ENCODE measurements at regions not wholly inside any gene's neighbourhood (a gene's known extent, or its start where the extent isn't known, plus 50 kb on each side); places are given as distances from the start of the nearest gene placed in this dataset.

DNA sequence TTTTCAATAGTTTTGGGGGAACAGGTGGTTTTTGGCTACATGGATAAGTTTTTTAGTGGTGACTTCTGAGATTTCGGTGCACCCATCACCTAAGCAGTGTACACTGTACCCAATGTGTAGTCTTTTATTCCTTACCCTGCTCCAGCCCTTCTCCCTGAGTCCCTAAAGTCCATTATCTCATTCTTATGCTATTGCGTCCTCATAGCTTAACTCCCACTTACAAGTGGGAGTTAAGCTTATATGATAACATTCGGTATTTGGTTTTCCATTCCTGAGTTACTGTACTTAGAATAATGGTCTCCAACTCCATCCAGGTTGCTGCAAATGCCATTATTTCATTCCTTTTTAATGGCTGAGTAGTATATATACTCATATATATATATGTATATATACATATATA, 90.9 kb upstream of the ACSL3 start:
- Histone ChIP-seq H3K4me1 (no peaks in the 10 kb centered on the region), H3K4me3 (no peak overlapping the region), H3K27me3 (no peaks in the 10 kb centered on the region), H3K27ac (no peak overlapping the region), H3K36me3 (no peaks in the 10 kb centered on the region), H3K9me3 (no peaks in the 10 kb centered on the region)
- DNase-seq (ENCODE audit: low spot score in 2 of 2): no peak
- 68 to 83% methylated on average over 3 of the region's 3 CpGs for WGBS, 2 donors
- TF ChIP-seq POLR2A (IDR thresholded peaks at IDR 0.05) (no peak), EP300 (IDR thresholded peaks at IDR 0.05) (no peak)
- TF ChIP-seq, protein P1, sequence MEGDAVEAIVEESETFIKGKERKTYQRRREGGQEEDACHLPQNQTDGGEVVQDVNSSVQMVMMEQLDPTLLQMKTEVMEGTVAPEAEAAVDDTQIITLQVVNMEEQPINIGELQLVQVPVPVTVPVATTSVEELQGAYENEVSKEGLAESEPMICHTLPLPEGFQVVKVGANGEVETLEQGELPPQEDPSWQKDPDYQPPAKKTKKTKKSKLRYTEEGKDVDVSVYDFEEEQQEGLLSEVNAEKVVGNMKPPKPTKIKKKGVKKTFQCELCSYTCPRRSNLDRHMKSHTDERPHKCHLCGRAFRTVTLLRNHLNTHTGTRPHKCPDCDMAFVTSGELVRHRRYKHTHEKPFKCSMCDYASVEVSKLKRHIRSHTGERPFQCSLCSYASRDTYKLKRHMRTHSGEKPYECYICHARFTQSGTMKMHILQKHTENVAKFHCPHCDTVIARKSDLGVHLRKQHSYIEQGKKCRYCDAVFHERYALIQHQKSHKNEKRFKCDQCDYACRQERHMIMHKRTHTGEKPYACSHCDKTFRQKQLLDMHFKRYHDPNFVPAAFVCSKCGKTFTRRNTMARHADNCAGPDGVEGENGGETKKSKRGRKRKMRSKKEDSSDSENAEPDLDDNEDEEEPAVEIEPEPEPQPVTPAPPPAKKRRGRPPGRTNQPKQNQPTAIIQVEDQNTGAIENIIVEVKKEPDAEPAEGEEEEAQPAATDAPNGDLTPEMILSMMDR (IDR thresholded peaks at IDR 0.05): no peak

DNA sequence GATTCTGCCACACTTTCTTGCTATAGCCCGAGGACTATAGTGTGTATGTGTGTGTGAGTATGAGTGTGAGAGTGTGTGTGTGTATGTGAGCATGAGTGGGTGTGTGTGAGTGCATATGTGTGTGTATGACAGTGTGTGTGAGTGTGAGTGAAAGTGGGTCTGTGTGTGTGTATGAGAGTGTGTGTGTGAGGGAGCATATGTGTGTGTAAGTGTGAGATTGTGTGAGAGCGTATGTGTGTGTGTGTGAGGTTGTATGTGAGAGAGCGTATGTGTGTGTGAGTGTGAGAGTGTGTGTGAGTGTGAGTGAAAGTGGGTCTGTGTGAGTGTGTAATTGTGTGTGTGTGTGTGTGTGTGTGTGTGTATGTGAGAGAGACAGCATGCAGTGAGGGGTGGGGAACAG, 89.0 kb upstream of the ACSL3 start:
- H3K27ac ChIP-seq: no peak overlapping the region
- no peak for TF ChIP-seq EP300 (IDR thresholded peaks at IDR 0.05)
- TF ChIP-seq POLR2A (IDR thresholded peaks at IDR 0.05): no peak
- TF ChIP-seq, protein P1 (IDR thresholded peaks at IDR 0.05): no peak
- no peaks in the 10 kb centered on the region for H3K9me3 ChIP-seq
- no peaks in the 10 kb centered on the region for H3K27me3 ChIP-seq
- no peak for DNase-seq (ENCODE audit: low spot score in 2 of 2)
- no peaks in the 10 kb centered on the region for H3K4me1 ChIP-seq
- H3K36me3 ChIP-seq: no peaks in the 10 kb centered on the region
- 74 to 95% methylated on average over 3 of the region's 3 CpGs for WGBS, 2 donors
- no peak overlapping the region for H3K4me3 ChIP-seq

DNA sequence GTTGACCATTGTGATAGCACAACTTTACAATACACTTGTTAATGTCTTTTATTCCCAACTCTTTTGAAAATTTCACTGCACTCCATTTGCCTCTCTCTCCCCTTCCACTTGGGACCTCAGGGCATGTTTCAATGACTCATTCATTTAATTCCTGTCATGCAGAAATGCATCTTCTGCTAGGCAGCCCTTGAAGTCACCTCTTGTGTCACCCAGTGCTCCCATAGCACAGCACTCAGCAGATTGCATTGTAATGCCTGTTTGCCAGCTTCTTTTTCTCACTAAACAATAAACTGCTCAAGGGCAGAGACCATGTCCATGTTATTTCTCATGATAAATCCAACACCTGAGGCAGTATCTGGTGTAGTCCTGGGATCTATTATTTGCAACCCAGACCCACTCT, 85.9 kb upstream of the ACSL3 start:
- Histone ChIP-seq H3K4me3 (no peak overlapping the region), H3K9me3 (no peaks in the 10 kb centered on the region), H3K4me1 (no peaks in the 10 kb centered on the region), H3K36me3 (no peaks in the 10 kb centered on the region), H3K27me3 (no peaks in the 10 kb centered on the region), H3K27ac (no peak overlapping the region)
- no peak for DNase-seq (ENCODE audit: low spot score in 2 of 2)
- TF ChIP-seq EP300 (IDR thresholded peaks at IDR 0.05) (no peak), POLR2A (IDR thresholded peaks at IDR 0.05) (no peak)
- TF ChIP-seq, protein P1 (IDR thresholded peaks at IDR 0.05): no peak

DNA sequence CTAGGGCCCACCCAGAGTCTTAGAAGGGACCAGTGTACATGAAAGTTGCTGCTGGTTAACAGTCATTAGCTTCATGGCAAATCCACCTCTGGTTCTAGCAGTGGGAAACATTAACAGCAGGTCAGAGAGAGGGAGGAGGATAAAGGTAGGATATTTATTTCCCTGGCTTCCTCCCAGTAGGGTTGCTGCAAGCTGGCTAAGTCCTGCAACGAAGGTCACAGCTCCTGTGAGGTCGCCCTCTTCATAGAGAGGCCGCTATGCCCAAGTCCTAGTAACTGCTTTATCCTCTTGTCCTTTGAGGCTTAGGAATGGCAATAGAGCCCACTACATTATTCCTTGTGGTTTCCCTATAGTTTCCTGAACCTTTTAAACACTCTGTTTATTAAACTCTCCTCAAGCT, 84.0 kb upstream of the ACSL3 start:
- no peaks in the 10 kb centered on the region for H3K9me3 ChIP-seq
- DNase-seq (ENCODE audit: low spot score in 2 of 2): no peak
- H3K4me3 ChIP-seq: no peak overlapping the region
- H3K27me3 ChIP-seq: no peaks in the 10 kb centered on the region
- no peaks in the 10 kb centered on the region for H3K4me1 ChIP-seq
- WGBS, 2 donors: 72 to 79% methylated on average over 3 of the region's 3 CpGs
- H3K27ac ChIP-seq: no peak overlapping the region
- no peaks in the 10 kb centered on the region for H3K36me3 ChIP-seq
- TF ChIP-seq POLR2A (IDR thresholded peaks at IDR 0.05): no peak
- no peak for TF ChIP-seq EP300 (IDR thresholded peaks at IDR 0.05)
- TF ChIP-seq, protein P1 (IDR thresholded peaks at IDR 0.05): no peak

DNA sequence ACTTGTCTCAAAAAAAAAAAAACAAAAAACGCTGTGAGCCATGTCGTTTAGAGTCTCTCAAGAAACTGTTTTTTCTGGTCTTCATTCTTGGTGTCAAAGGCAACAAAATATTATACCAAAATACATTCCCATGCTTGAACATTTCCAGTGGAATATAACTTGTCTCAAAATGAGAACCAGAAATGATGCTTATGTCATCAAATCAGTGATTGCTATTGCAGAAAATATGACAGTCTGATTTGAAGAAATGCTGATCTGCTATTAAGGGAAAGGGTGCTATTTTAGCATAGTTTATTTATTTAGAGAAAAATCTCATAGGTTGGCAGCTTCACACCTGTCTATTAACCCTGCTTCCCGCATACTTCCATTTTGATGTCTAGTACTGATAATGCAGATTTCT, 82.4 kb upstream of the ACSL3 start:
- Histone ChIP-seq H3K9me3 (no peaks in the 10 kb centered on the region), H3K27ac (no peak overlapping the region), H3K27me3 (no peaks in the 10 kb centered on the region), H3K36me3 (no peaks in the 10 kb centered on the region), H3K4me1 (no peaks in the 10 kb centered on the region), H3K4me3 (no peak overlapping the region)
- no peak for DNase-seq (ENCODE audit: low spot score in 2 of 2)
- TF ChIP-seq POLR2A (IDR thresholded peaks at IDR 0.05): no peak
- TF ChIP-seq EP300 (IDR thresholded peaks at IDR 0.05): no peak
- TF ChIP-seq, protein P1 (IDR thresholded peaks at IDR 0.05): no peak
- WGBS, 2 donors: 68 to 76% methylated on average over 3 of the region's 3 CpGs

Measured in tibial nerve (tissue), 4 donors.